Epithelial cell of esophagus (primary cell): ENCODE measurements at regions not wholly inside any gene's neighbourhood (a gene's known extent, or its start where the extent isn't known, plus 50 kb on each side); places are given as distances from the start of the nearest gene placed in this dataset.
A peak's percentile ranks its signal among the peaks of the same experiment; 100 is the strongest.

ENCODE experiments used
- DNase-seq: peaks from one replicate; pipeline ENCODE4 v3.0.0; 2010; ENCODE audit warnings: low read depth
- H3K4me3 ChIP-seq: 2 replicates; pipeline ENCODE4 v1.5.1; 2011; ENCODE audit warnings: mild to moderate bottlenecking, low read length, control low read depth
- CTCF ChIP-seq: IDR thresholded peaks from 2 replicates; pipeline ENCODE4 v1.5.1; 2011; ENCODE audit warnings: low read depth, mild to moderate bottlenecking, low read length, control low read depth, inconsistent platforms; ENCODE audit not compliant: insufficient read depth; ENCODE audit errors: missing control alignments

- DNase-seq: no peak
- no peak overlapping the region for H3K4me3 ChIP-seq
- no peak for TF ChIP-seq CTCF
Measured at GRCh38 chr12:64976131-64976530, 145.0 kb downstream of the WIF1 start.

GRCh38 chr12:64983771-64984278 lies 137.3 kb downstream of the WIF1 start:
- no peak for TF ChIP-seq CTCF
- H3K4me3 ChIP-seq: no peak overlapping the region
- peak; percentile 88 for DNase-seq

GRCh38 chr12:64991121-64991611 lies 129.9 kb downstream of the WIF1 start:
- no peak overlapping the region for H3K4me3 ChIP-seq
- no peak for TF ChIP-seq CTCF
- DNase-seq: peak; percentile 80

GRCh38 chr12:64992116-64992515 lies 129.0 kb downstream of the WIF1 start:
- no peak overlapping the region for H3K4me3 ChIP-seq
- no peak for TF ChIP-seq CTCF
- no peak for DNase-seq

- H3K4me3 ChIP-seq: no peak overlapping the region
- DNase-seq: no peak
- no peak for TF ChIP-seq CTCF
Measured at GRCh38 chr12:64992641-64993040, 128.5 kb downstream of the WIF1 start.

- TF ChIP-seq CTCF: no peak
- no peak overlapping the region for H3K4me3 ChIP-seq
- no peak for DNase-seq
Measured at GRCh38 chr12:64993461-64993860, 127.6 kb downstream of the WIF1 start.

- no peak for TF ChIP-seq CTCF
- peak; percentile 77 for DNase-seq
- H3K4me3 ChIP-seq: no peak overlapping the region
Measured at GRCh38 chr12:64995816-64996215, 125.3 kb downstream of the WIF1 start.
